Hepatocyte (in vitro differentiated cells): ENCODE measurements at regions not wholly inside any gene's neighbourhood (a gene's known extent, or its start where the extent isn't known, plus 50 kb on each side); places are given as distances from the start of the nearest gene placed in this dataset.

Source experiments
- DNase-seq: peaks from one replicate; pipeline ENCODE4 v3.0.0-alpha.2; 2016; ENCODE audit warnings: low spot score
- H2AFZ ChIP-seq: fragments of 200-600 bp; sonication (generic); 2 replicates; pipeline ENCODE4 v1.6.0; 2016; ENCODE audit warnings: antibody characterized with exemption, mild to moderate bottlenecking
- H3K27ac ChIP-seq: fragments of 200-600 bp; sonication (generic); 2 replicates; pipeline ENCODE4 v1.5.1; 2016; ENCODE audit warnings: mild to moderate bottlenecking
- H3K27me3 ChIP-seq: fragments of 200-600 bp; sonication (generic); 2 replicates; pipeline ENCODE4 v1.6.1; 2016
- H3K36me3 ChIP-seq: fragments of 200-600 bp; sonication (generic); replicated peaks from 2 replicates; pipeline ENCODE4 v1.5.1; 2016; ENCODE audit warnings: low read depth; ENCODE audit not compliant: insufficient read depth
- H3K4me1 ChIP-seq: fragments of 200-600 bp; sonication (generic); 2 replicates; pipeline ENCODE4 v1.5.1; 2016; ENCODE audit warnings: mild to moderate bottlenecking, moderate library complexity; ENCODE audit not compliant: insufficient read depth
- H3K4me2 ChIP-seq: fragments of 200-600 bp; sonication (generic); 2 replicates; pipeline ENCODE4 v1.6.0; 2016
- H3K4me3 ChIP-seq: fragments of 200-600 bp; sonication (generic); 2 replicates; pipeline ENCODE4 v1.5.1; 2016; ENCODE audit warnings: mild to moderate bottlenecking
- H3K79me2 ChIP-seq: fragments of 200-600 bp; sonication (generic); 2 replicates; pipeline ENCODE4 v1.6.0; 2017; ENCODE audit warnings: mild to moderate bottlenecking
- H3K9me2 ChIP-seq: fragments of 200-600 bp; sonication (generic); replicated peaks from 2 replicates; pipeline ENCODE4 v1.6.0; 2017; ENCODE audit warnings: mild to moderate bottlenecking; ENCODE audit not compliant: insufficient read depth
- H3K9me3 ChIP-seq: fragments of 200-600 bp; sonication (generic); 2 replicates; pipeline ENCODE4 v1.5.1; 2016; ENCODE audit warnings: low read depth, mild to moderate bottlenecking
- H4K20me1 ChIP-seq: fragments of 200-600 bp; sonication (generic); 2 replicates; pipeline ENCODE4 v1.6.0; 2016; ENCODE audit warnings: mild to moderate bottlenecking; ENCODE audit not compliant: insufficient read depth, poor library complexity, severe bottlenecking
- CTCF ChIP-seq: fragments of 200-600 bp; sonication (generic); IDR thresholded peaks from 2 replicates; pipeline ENCODE4 v1.5.1; 2016; ENCODE audit warnings: antibody characterized with exemption, mild to moderate bottlenecking; ENCODE audit not compliant: poor library complexity
- EZH2 ChIP-seq: fragments of 200-600 bp; sonication (generic); IDR thresholded peaks from 2 replicates; pipeline ENCODE4 v1.6.1; 2016; ENCODE audit warnings: antibody characterized with exemption, mild to moderate bottlenecking, borderline replicate concordance
- EZH2phosphoT487 ChIP-seq: fragments of 200-600 bp; sonication (generic); IDR thresholded peaks from one replicate; pipeline ENCODE4 v1.6.1; 2018; ENCODE audit warnings: antibody characterized with exemption, mild to moderate bottlenecking, low read depth, moderate library complexity; ENCODE audit not compliant: unreplicated experiment, severe bottlenecking
- WGBS: methylation state at CpG from one replicate; pipeline ENCODE4 v1.1.6; 2016; ENCODE audit warnings: low lambda C conversion rate; ENCODE audit errors: missing lambda C conversion rate; 5-methylcytosine and 5-hydroxymethylcytosine counted together

- Histone ChIP-seq H3K9me2 (no peaks in the 10 kb centered on the region), H3K36me3 (no peaks in the 10 kb centered on the region), H2AFZ (no peak overlapping the region), H3K79me2 (no peaks in the 10 kb centered on the region), H3K4me3 (no peak overlapping the region), H3K4me2 (no peak overlapping the region), H3K9me3 (no peaks in the 10 kb centered on the region), H4K20me1 (no peaks in the 10 kb centered on the region), H3K4me1 (no peaks in the 10 kb centered on the region), H3K27ac (no peak overlapping the region), H3K27me3 (no peaks in the 10 kb centered on the region)
- no peak for DNase-seq
- TF ChIP-seq CTCF = no peak
- 90% methylated on average over 3 of the region's 3 CpGs for WGBS
Measured at GRCh38 chr14:59123531-59123930, 64.9 kb upstream of the DAAM1 start.

- peak; percentile 18 for DNase-seq
- H3K36me3 ChIP-seq = no peaks in the 10 kb centered on the region
- H3K4me2 ChIP-seq = no peak overlapping the region
- H3K4me3 ChIP-seq = no peak overlapping the region
- no peaks in the 10 kb centered on the region for H3K27me3 ChIP-seq
- no peak overlapping the region for H2AFZ ChIP-seq
- H3K79me2 ChIP-seq = no peaks in the 10 kb centered on the region
- no peak for TF ChIP-seq EZH2phosphoT487
- TF ChIP-seq CTCF = peak; percentile 65
- TF ChIP-seq EZH2 = no peak
- H3K4me1 ChIP-seq = no peaks in the 10 kb centered on the region
- no peaks in the 10 kb centered on the region for H4K20me1 ChIP-seq
- H3K9me3 ChIP-seq = no peaks in the 10 kb centered on the region
- WGBS = 34% methylated on average over 4 of the region's 4 CpGs
- no peak overlapping the region for H3K27ac ChIP-seq
- H3K9me2 ChIP-seq = no peaks in the 10 kb centered on the region
Measured at GRCh38 chr14:59123975-59124374, 64.5 kb upstream of the DAAM1 start.

- H4K20me1 ChIP-seq = no peaks in the 10 kb centered on the region
- H3K4me1 ChIP-seq = no peaks in the 10 kb centered on the region
- H3K27ac ChIP-seq = no peak overlapping the region
- no peaks in the 10 kb centered on the region for H3K27me3 ChIP-seq
- no peaks in the 10 kb centered on the region for H3K9me3 ChIP-seq
- WGBS = 86% methylated on average over 4 of the region's 4 CpGs
- no peaks in the 10 kb centered on the region for H3K36me3 ChIP-seq
- no peaks in the 10 kb centered on the region for H3K9me2 ChIP-seq
- no peak overlapping the region for H2AFZ ChIP-seq
- no peaks in the 10 kb centered on the region for H3K79me2 ChIP-seq
- no peak overlapping the region for H3K4me2 ChIP-seq
- no peak overlapping the region for H3K4me3 ChIP-seq
- no peak for TF ChIP-seq EZH2phosphoT487
- no peak for TF ChIP-seq CTCF
- TF ChIP-seq EZH2 = no peak
- no peak for DNase-seq
Measured at GRCh38 chr14:59125156-59125555, 63.3 kb upstream of the DAAM1 start.
